Esophagus squamous epithelium (tissue), 4 donors: ENCODE measurements at regions not wholly inside any gene's neighbourhood (a gene's known extent, or its start where the extent isn't known, plus 50 kb on each side); places are given as distances from the start of the nearest gene placed in this dataset.

Experiments used
- CTCF ChIP-seq, 6 experiments: fragments of 450-650 bp in 4 of 6; fragments of 200-600 bp in 2 of 6; sonication (generic) in 2 of 6; IDR thresholded peaks; one replicate each; pipeline ENCODE4 v1.5.1; 2016 to 2019; ENCODE audit warnings: antibody characterized with exemption in 6 of 6, mild to moderate bottlenecking in 4 of 6, moderate library complexity in 4 of 6
- POLR2A ChIP-seq, 4 donors: fragments of 450-650 bp; IDR thresholded peaks; one replicate each; pipeline ENCODE4 v1.6.1; 2017; ENCODE audit warnings: antibody characterized with exemption in 4 of 4, mild to moderate bottlenecking in 4 of 4, moderate library complexity in 3 of 4

- TF ChIP-seq CTCF (IDR thresholded peaks at IDR 0.05) (no peak), POLR2A (IDR thresholded peaks at IDR 0.05) (no peak)
These were observed 556.5 kb upstream of the BRINP3 start for GRCh38 chr1:191034132-191034531.
